ENCODE measurements at regions not wholly inside any gene's neighbourhood (a gene's known extent, or its start where the extent isn't known, plus 50 kb on each side); places are given as distances from the start of the nearest gene placed in this dataset.

DNA sequence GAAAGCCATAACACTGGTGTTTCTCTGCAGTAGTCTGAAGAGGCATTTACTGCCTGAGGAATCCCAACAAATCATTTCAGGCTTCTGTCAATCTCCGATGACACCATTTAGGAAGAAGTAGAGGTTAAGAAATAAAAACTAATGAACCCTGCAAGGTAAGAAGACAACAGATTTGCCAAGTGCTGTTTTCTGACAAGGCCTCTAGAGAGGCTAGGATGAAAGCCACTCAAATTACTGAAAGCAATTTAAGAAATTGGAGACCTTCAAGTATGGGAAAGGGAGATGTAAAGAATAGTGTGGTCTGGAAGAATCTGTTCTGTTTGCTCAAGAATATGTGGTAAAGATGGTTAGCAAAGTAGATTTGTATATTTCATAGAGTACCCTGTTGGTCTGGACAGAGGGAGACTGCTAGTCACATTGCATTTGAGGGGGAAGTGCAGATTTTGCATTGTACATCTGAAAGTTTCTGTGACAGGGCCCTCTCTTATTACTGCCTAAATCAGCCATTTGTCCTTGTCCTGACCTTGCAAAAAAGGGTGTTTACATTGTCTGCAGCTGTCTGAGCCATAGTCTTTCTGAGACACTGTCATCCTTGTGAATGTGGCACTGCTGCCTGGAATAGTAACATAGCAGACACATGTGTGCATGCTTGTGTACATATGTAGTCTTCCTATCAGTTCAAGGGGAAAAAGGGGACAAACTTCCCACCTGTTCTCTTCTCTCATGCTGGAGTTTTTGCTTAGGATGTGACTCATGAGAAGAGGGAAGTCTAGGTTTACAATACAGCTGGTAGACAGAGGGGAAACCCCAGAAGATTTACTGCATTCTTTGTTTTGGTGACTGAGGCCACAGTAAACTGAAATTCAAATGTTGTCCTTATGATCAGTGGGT is 640.2 kb upstream of the KIRREL3 start:
- Mint-ChIP-seq H3K36me3 (ENCODE audit: low read depth) (no peaks in the 10 kb centered on the region), H3K27ac (no peak overlapping the region), H3K4me1 (peaks cover 4% of the 10 kb centered on the region), H3K4me3 (no peak overlapping the region), H3K9me3 (no peaks in the 10 kb centered on the region), H3K27me3 (ENCODE audit: insufficient read depth) (no peaks in the 10 kb centered on the region)
- no peaks in the 10 kb centered on the region for H3K27me3 ChIP-seq (ENCODE audit: control insufficient read depth, insufficient read depth, low read length, poor library complexity, severe bottlenecking)
- no peaks in the 10 kb centered on the region for H3K9me3 ChIP-seq (ENCODE audit: control insufficient read depth, low read length)
- no peak overlapping the region for H3K27ac ChIP-seq (ENCODE audit: low read depth, low read length)
- TF ChIP-seq, protein P1, sequence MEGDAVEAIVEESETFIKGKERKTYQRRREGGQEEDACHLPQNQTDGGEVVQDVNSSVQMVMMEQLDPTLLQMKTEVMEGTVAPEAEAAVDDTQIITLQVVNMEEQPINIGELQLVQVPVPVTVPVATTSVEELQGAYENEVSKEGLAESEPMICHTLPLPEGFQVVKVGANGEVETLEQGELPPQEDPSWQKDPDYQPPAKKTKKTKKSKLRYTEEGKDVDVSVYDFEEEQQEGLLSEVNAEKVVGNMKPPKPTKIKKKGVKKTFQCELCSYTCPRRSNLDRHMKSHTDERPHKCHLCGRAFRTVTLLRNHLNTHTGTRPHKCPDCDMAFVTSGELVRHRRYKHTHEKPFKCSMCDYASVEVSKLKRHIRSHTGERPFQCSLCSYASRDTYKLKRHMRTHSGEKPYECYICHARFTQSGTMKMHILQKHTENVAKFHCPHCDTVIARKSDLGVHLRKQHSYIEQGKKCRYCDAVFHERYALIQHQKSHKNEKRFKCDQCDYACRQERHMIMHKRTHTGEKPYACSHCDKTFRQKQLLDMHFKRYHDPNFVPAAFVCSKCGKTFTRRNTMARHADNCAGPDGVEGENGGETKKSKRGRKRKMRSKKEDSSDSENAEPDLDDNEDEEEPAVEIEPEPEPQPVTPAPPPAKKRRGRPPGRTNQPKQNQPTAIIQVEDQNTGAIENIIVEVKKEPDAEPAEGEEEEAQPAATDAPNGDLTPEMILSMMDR (conservative IDR thresholded peaks at IDR 0.05) = no peak
- no peak for DNase-seq
- 86 to 100% methylated on average over 1 of the region's 1 CpG for WGBS, 2 experiments (ENCODE audit: insufficient coverage in 1 of 2, insufficient read length in 1 of 2)
- no peaks in the 10 kb centered on the region for H3K36me3 ChIP-seq (ENCODE audit: control insufficient read depth, insufficient read depth, low read length)
- no peak overlapping the region for H3K9ac ChIP-seq (ENCODE audit: extremely low read depth, low read length, poor library complexity, severe bottlenecking)
- H3K4me3 ChIP-seq (ENCODE audit: low read length) = no peak overlapping the region
- no peaks in the 10 kb centered on the region for H3K4me1 ChIP-seq (ENCODE audit: control insufficient read depth, insufficient read depth, low read length)

DNA sequence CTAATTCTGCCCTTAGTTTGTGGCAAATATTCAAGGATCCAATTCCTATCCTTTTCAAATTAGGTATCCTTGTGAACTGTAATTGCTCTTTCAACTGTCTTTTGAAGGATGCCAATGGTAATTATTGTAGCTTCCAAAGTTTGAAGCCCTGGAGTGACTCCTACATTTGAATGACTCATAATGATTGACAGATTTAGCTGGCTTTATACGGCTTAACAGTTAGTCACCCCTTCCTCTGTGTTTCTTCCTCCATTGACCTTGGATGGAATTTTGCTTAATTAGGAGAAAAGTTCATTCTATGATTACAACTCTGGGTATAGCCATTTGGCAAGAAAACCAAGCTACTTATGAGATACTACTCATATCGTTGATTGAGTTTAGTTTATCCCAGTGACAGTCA is 639.3 kb upstream of the KIRREL3 start:
- no peak overlapping the region for H3K4me3 ChIP-seq (ENCODE audit: low read length)
- Mint-ChIP-seq H3K4me3 (no peak overlapping the region), H3K27ac (no peak overlapping the region), H3K9me3 (no peaks in the 10 kb centered on the region), H3K27me3 (ENCODE audit: insufficient read depth) (no peaks in the 10 kb centered on the region), H3K36me3 (ENCODE audit: low read depth) (no peaks in the 10 kb centered on the region), H3K4me1 (peaks cover 6% of the 10 kb centered on the region)
- peaks cover 2% of the 10 kb centered on the region for H3K4me1 ChIP-seq (ENCODE audit: control insufficient read depth, insufficient read depth, low read length)
- WGBS, 2 experiments (ENCODE audit: insufficient coverage in 1 of 2, insufficient read length in 1 of 2) = 88% methylated on average over 2 of the region's 2 CpGs; no CpG with 5 or more reads in 1 of the 2 experiments
- TF ChIP-seq, protein P1 (conservative IDR thresholded peaks at IDR 0.05) = no peak
- H3K27me3 ChIP-seq (ENCODE audit: control insufficient read depth, insufficient read depth, low read length, poor library complexity, severe bottlenecking) = no peaks in the 10 kb centered on the region
- H3K9me3 ChIP-seq (ENCODE audit: control insufficient read depth, low read length) = no peaks in the 10 kb centered on the region
- no peak for DNase-seq
- H3K36me3 ChIP-seq (ENCODE audit: control insufficient read depth, insufficient read depth, low read length) = no peaks in the 10 kb centered on the region
- H3K27ac ChIP-seq (ENCODE audit: low read depth, low read length) = no peak overlapping the region
- no peak overlapping the region for H3K9ac ChIP-seq (ENCODE audit: extremely low read depth, low read length, poor library complexity, severe bottlenecking)

DNA sequence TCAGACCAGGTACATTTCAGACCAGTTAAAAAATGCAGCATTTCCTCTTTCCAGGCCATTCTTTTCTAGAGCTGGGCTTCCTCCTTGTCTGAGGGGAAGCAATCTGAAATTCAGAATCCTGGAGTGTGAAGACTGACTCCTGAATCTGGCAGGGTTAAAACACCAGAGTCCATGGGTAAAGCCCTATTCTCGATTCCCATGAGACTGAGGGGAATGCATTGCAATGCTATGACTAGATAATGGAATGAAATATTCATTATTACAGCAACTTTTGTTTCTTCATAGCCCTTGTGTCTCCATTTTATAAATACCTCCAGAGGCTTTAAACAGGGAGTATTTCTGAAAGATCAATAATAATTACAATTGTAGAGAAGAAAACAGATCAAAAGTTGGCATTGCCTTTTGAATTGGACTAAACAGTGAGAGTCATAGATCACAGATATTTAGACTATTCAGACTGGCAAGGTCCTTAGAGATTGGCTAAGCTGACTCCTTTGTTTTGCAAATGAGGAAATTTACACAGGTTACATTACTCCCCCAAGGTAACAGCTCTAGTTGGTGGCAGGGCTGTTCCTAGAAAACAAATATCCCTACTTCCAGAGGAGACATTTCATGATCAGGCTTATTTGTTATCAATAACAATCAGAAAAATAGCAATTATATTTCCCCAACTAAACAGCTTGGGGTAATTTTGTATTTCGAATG is 632.6 kb upstream of the KIRREL3 start:
- peak overlapping the region; percentile 29 for H3K27ac Mint-ChIP-seq

More for the DNA sequence above, 632.6 kb upstream of the KIRREL3 start:
- no peaks in the 10 kb centered on the region for H3K27me3 ChIP-seq (ENCODE audit: control insufficient read depth, insufficient read depth, low read length, poor library complexity, severe bottlenecking)
- no peak overlapping the region for H3K27ac ChIP-seq (ENCODE audit: low read depth, low read length)
- Mint-ChIP-seq H3K36me3 (ENCODE audit: low read depth) (no peaks in the 10 kb centered on the region), H3K9me3 (no peaks in the 10 kb centered on the region), H3K27me3 (ENCODE audit: insufficient read depth) (no peaks in the 10 kb centered on the region), H3K4me3 (no peak overlapping the region), H3K4me1 (peaks cover 16% of the 10 kb centered on the region)
- DNase-seq = no peak
- no peak overlapping the region for H3K4me3 ChIP-seq (ENCODE audit: low read length)
- 67% methylated on average over 2 of the region's 2 CpGs; no CpG with 5 or more reads in 1 of the 2 experiments for WGBS, 2 experiments (ENCODE audit: insufficient coverage in 1 of 2, insufficient read length in 1 of 2)
- no peaks in the 10 kb centered on the region for H3K9me3 ChIP-seq (ENCODE audit: control insufficient read depth, low read length)
- no peak overlapping the region for H3K9ac ChIP-seq (ENCODE audit: extremely low read depth, low read length, poor library complexity, severe bottlenecking)
- H3K4me1 ChIP-seq (ENCODE audit: control insufficient read depth, insufficient read depth, low read length) = peaks cover 2% of the 10 kb centered on the region
- TF ChIP-seq, protein P1 (conservative IDR thresholded peaks at IDR 0.05) = no peak
- no peaks in the 10 kb centered on the region for H3K36me3 ChIP-seq (ENCODE audit: control insufficient read depth, insufficient read depth, low read length)
